ENCODE measurements at regions not wholly inside any gene's neighbourhood (a gene's known extent, or its start where the extent isn't known, plus 50 kb on each side); places are given as distances from the start of the nearest gene placed in this dataset.

DNA sequence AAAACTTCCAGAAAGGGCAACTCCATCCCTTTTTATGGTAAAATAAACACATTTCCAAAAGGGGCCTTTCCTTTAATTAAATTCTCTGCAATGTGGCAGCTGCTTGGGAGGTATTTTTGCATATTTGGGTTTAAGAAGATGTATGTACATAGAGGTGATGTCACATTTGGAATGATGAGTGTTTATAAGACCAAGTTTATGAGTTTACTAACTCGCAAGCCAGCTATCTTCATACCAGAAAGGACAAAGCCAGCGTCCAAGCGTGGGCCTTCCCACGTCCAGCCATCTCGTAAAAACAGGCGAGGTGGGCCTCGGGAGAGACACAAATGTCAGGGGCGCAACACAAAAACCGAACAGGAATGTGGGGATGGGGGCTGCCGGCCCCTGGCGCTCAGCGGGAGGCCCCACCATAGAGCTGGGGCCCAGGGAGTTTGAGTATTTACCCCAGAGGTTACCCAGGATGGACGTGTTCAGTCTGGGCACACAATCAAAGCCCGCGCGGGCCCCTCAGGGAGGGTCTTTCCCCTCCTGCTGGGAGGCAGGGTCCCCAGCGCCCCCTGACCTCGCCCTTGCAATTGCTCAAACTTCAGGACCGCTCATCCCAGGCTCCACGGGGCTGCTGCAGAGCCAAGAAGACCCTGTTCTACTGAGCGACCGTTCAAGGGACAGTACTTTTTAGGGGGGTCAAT is 137.3 kb downstream of the TWIST2 start:
- no peak for DNase-seq (ENCODE audit: low spot score)

DNA sequence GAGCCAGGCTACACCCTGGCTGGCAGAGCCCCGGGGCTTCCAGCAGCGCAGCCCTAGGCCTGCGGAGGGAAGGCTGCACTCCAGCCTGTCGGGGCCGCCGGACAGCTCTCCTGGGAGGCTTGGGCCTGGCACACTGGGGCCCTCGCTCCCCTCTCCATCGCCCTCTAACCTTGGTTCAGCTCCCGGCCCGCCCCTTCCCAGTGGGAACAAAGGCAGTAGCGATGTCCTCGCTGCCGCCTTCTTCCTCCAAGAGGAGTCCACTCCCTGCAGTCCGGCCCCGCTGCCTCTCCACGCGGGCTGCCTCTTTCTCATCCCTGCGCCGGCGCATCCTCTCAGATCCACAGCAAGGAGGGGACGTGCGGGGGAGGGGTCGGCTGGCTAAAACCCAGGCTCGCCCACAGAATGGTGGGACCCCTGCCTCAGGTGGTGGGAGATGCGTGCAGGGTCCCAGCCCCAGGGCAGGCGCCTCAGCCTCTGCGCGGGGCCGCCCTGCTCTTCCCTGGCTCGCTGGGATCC is 138.1 kb downstream of the TWIST2 start:
- no peak for DNase-seq (ENCODE audit: low spot score)

DNA sequence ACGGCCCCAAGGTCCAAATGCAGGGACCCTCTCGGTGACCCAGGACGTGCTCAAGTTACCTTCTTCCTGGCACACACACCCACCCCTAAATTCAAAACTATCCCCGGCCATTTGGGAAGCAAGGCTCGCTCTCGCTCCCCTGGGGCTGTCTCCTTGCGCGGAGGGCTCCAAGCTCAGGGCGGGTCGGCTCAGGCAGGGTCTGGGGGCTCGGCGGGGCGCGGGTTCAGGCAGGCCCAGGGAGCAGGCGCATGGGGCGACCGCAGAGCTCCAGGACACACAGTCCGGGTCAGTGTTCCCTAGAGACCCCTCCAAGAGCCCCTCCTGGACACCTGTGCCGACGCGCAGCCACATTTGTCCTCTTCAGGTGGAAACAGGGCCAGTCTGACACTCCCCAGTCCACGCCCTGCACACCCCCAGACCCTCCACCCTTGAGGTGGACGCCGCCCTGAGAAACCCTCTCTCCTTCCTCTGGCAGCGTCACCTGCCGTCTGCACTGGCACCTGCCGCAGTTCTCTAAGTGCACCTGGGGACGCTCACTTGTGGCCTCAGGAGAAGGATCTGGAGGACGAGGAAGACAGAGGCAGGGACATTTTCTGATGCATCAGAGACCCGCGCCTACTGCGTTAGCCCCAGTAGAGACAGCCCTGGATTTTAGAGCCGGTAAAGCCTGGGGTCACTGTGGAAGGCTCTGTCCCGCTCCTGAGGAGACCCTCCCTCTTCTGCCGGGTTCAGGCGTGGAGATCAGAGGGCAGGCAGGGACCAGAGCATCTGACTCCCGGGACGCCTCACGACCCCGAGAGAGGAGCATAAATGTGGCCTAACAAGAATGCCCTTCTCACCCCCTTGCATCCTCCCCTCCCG is 138.8 kb downstream of the TWIST2 start:
- DNase-seq (ENCODE audit: low spot score) = no peak

DNA sequence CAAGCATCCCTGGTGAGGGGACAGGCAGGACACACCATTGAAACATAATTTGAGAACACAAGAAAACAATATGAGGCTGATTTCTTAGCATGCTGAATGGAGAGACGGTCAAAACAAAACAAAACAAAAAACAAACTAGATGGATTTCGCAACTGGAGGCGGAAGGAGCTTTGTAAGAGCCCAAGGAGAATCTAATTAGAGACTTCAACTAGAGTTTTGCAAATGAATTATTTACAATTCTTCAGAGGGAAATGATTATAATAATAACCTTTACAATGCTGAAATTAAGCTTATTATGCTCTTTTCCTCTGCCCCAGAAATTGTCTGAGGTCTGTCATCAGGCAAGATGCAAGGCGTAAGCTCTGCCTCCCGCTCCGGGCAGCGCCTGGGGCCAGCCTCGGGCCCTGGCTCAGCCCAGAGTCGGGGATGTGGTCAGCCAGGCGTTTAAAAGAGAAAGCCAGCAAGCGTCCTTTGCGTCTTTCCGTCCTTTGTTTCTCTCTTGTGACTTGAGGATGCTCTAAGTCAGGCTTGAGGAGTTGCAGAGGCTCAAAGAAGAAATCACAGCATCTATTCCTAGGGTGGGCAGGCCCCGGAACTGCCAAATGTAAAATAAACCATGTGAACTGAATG is 139.6 kb downstream of the TWIST2 start:
- DNase-seq (ENCODE audit: low spot score) = no peak

DNA sequence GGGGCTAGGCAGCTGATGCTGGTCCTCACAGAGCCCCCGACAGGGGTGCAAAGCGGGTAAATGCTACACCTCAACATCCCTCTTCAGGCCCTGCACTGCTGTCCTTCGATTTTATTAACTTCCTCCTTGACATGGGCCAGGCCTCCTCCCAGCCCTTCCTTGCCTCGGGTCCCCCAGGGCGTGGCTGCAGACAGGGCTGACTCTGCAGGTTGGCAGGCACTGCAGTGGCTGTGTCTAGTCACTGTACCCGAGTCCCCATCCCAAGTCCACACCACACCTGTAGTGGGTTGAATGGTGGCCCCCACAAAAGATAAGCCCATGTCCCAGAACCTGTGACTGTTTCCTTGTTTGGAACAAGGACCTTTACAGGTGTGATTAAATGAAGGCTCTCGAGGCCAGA is 140.2 kb downstream of the TWIST2 start:
- no peak for DNase-seq (ENCODE audit: low spot score)

DNA sequence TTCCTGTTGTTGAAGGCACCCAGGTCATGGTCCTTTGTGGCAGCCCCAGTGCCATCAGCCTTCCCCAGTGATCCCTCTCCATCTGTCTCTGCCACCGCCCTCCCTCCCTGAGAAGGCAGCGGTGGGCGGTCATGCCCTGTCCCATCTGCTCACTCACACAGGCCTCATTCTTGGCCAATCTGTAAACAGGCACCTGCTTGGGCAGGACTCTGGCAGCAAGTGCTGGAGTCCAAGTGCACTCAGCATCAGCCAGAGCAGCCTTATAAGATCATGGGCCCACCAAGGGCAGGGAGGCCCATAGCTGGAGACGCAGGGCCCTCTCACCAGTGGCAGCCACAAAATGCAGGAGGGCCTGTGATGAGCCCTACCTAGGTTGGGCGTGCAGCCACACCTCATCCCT is 140.9 kb downstream of the TWIST2 start:
- DNase-seq (ENCODE audit: low spot score) = no peak

DNA sequence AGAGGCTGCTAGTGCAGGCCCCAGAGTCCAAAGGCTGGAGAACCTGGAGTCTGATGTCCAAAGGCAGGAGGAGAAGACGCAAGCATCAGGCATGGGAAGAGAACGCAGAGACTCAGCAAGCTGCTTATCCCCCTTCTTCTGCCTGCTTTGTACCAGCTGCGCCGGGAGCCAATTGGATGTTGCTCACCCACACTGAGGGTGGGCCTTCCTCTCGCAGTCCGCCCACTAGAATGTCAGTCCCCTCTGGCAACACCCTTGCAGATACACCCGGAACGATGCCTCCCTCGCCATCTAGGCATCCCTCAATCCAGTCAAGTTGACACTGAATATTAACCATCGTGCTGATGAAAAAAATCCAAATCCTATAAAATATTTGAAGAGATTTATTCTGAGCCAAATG is 141.6 kb downstream of the TWIST2 start:
- DNase-seq (ENCODE audit: low spot score) = no peak

DNA sequence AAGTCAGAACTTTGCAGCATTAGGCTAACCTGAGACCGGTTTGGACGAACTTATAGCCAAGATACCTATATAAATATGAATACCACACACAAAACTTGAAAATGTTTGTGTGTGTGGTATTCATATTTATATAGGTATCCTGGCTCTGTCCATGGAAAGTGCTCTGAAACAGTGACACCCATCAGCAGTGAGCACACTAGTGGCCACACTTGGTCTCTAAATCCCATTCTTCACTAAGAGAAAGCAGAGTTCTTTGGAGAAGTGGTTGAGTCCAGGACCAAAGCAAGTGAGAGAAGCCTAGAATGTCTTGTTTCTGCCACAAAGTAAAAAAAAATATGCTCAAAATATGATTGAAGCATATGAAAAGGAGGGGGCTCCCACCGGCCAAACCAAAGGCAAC is 146.5 kb downstream of the TWIST2 start:
- DNase-seq (ENCODE audit: low spot score) = no peak

DNA sequence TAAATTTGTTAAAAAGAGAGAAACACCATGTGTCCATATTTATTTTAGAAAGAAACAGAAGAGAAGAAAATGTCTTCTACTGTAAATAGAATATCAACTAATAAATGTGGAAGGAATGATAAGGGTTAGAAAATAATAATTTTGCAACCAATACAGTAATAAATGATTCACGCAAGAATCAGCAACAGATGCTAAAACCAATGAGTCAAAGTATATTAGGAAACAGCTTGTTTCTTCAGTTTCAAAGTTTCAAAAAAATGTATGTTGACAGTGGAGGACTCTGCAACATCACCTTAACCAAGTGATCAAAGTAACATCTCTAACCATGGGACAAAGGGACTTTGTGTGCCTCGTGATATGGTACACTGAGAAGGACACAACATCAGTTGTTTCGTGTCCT is 147.0 kb downstream of the TWIST2 start:
- no peak for DNase-seq (ENCODE audit: low spot score)

DNA sequence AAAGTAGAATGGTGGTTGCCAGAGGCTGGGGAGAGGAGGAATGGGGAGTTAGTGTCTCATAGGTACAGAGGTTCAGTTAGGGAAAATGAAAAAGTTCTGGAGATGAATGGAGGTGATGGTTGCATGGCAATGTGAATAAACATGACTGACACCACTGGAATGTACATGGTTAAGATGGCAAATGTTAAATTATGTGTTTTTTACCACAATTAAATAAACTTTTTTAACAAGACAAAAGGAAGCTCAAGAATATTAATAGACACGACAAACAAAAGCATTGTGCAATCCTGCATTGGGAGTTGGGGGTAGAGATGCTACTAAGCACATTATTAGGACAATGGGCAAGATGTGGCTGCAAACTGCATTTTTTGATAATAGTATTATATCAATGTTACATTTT is 147.7 kb downstream of the TWIST2 start:
- DNase-seq (ENCODE audit: low spot score) = no peak

DNA sequence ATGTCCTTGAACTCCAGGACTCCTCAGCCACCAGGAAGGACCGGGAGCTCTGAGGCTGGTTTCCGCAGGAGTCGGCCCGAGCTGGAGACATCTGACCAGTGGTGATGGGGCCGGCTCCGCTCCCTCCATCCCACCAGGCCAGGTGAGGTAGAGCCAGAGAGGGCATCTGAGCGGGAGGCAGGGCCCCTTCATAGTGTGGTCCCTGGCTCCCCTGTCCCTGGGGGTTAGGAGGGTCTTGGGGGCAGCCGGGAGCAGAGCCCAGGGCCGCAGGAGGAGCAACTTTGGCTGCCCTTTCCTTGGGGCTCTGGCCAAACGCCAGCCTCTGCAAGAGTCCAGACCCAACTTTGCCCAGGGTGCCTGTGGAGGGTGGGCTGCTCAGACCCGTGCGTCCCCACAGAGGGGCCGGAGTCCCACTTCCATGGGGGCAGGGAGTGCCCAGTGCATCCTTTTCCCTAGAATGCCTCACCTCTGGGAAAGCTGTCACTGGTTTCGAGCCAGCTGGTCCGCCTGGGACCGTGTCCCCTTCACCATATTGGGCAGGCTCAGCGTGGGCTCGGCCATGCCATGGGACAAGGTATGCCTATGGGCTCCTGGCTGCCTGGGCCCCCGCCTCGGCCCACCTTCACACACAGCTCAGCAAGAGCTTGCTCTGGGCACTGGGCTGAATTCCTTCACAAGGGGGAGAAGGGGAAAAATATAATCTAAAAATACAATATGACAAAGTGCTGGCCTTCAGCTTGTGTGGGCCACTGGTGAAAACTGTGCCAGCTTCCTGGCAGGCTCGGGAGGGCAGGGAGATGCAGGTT is 148.6 kb downstream of the TWIST2 start:
- DNase-seq (ENCODE audit: low spot score) = no peak

DNA sequence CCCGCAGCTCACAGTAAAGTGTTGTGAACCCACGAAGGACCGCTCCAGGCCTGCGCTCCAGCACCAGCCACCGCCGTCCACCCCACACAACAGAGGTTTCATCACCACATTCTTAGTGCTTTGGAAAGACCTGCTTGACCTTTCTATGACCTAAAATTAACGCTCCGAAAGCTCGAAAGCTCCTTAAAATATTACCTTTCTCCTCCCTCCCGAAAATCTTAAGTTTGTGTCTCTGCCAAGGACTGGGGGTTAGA is 149.2 kb downstream of the TWIST2 start:
- DNase-seq (ENCODE audit: low spot score) = no peak

DNA sequence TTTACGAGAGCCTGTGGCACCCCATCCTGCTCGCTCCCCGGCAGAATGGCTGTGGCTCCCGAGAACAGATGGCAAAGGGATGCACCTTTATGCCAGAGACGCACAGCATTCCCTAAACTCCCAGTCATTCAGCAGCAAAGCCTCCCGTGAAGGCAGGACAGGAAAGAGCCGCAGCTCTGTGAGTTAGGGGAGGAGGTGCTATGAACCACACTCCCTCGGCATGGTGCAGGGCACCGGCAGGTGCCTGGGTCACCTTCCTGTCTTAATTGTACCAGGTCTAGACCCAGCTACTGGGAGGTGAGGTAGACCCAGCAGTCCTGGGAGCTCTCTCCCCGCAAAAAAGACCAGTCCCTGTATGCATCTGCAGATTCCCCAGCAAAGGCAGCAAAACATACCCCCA is 149.8 kb downstream of the TWIST2 start:
- no peak for DNase-seq (ENCODE audit: low spot score)

Measured in germinal center (tissue), 1 donor.